HG03060 (cell line): ENCODE measurements at regions not wholly inside any gene's neighbourhood (a gene's known extent, or its start where the extent isn't known, plus 50 kb on each side); places are given as distances from the start of the nearest gene placed in this dataset.
"Not testable (repeated sequence)": the region's sequence is repeated elsewhere in the genome, so short reads cannot be mapped to it uniquely, and the experiment has no call there.

Experiments used
- ATAC-seq: cut with Tn5 transposase; IDR thresholded peaks from one replicate; pipeline ENCODE4 v1.9.1; 2021; ENCODE audit warnings: low read depth, moderate number of reproducible peaks; ENCODE audit not compliant: unreplicated experiment

GRCh38 chr9:96157675-96158074 lies 144.3 kb downstream of the HSD17B3 start:
- ATAC-seq = no peak

DNA sequence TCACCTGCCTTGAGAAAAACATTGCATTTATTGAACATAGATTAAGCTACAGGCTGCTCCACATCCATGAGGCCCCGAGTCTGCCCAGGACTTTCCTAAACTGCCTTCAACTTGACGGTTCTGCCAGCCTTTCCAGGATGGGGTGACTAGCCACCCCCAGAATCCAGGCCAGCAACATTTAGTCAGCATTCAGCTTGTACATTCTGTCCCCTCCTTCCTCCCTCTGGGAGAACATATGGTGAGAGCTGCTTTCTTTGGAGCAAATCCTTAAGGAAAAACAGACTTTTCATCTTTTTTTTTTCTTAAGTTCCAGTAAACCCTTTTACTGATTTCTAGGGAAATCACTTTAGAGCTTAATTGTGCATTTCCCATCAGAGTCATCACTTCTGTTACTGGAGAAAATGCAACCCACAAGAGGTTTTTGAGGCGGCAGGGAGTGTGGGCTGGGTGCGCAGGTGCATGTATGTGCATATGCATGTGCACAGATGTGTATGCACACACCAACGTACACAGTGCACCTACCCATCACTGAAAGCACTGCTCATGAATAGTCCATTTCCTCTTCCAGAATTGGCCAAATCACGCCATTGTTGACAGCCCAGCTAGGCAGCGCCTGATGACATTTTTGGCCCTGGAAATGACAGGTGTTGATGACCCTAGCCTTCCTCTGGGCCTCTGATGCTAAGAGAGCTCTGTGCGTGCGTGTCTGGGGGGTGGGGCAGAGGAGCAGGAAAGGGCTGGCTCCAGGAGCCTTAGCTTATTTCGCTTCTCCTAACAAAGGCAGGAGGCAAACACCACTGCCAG lies 145.6 kb downstream of the HSD17B3 start:
- no peak for ATAC-seq

- ATAC-seq = no peak
Observed at GRCh38 chr9:96154081-96154480, 147.9 kb downstream of the HSD17B3 start.

DNA sequence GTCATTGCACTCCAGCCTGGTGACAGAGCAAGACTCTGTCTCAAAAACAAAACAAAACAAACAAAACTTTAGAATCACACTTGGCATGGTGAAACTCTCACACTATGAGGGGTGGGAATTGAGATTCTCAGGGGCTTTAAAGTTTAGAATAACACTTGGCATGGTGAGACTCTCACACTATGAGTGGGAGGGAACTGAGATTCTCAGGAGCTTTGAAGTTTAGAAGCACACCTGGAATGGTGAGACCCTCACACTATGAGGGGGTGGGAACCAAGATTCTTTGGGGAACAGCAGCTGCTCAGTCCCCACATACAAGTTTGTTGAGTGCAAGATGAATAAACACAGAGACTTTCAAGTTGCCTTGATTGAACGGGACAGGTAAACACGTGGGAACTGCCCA lies 149.4 kb downstream of the HSD17B3 start:
- ATAC-seq = no peak

GRCh38 chr9:96150324-96151227 lies 151.4 kb downstream of the HSD17B3 start:
- ATAC-seq = peak; percentile 90

GRCh38 chr9:96149533-96150280 lies 152.3 kb downstream of the HSD17B3 start:
- peak; percentile 24 for ATAC-seq

DNA sequence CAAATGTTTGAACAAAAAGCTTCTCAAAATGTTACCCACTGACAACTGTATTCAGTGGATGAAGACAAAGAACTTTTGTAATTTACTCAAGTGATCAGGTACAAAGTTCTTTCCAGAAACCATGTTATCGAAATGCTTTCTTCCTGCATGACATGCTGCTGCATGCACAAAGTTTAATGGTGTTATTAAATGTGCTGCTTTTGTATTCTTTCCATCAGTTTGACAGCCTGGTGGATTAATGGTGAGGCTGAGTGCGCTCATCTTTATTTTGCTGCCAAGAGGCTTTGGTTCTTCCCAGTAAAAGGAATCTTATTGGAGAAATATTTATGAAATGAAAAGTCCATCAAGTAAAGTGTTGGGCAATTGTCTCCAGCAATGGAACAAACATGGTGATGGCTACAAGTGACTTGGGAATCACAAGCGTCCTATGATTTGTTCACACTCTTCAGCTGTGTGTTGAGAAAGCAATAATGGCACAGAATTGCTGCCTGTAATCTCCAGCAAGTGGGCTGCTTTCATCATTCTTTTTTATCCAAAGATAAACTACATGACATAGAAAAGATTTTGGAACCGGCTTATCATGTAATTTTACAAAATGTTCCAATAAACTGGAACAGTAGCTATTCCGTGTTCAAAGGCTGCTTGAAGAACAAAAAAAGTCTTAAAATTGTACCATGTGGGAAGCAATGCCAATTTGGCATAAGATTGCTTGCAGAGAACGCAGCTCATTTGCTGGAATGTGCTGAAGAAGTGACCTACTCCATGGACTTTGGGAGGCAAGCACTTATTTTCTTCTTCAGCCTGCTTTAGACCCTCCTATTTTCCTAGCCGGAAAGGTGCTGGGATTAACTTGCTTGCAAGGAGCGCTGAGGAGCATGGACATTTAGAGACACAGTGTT lies 153.1 kb downstream of the HSD17B3 start:
- no peak for ATAC-seq

- not testable (repeated sequence) for ATAC-seq
Observed at GRCh38 chr9:96147029-96147428, 154.9 kb downstream of the HSD17B3 start.

GRCh38 chr9:96141666-96142065 lies 160.3 kb downstream of the HSD17B3 start:
- ATAC-seq = no peak

- no peak for ATAC-seq
Observed at GRCh38 chr9:96141128-96141474, 160.9 kb downstream of the HSD17B3 start.

GRCh38 chr9:96140296-96141127 lies 161.5 kb downstream of the HSD17B3 start:
- ATAC-seq = no peak

DNA sequence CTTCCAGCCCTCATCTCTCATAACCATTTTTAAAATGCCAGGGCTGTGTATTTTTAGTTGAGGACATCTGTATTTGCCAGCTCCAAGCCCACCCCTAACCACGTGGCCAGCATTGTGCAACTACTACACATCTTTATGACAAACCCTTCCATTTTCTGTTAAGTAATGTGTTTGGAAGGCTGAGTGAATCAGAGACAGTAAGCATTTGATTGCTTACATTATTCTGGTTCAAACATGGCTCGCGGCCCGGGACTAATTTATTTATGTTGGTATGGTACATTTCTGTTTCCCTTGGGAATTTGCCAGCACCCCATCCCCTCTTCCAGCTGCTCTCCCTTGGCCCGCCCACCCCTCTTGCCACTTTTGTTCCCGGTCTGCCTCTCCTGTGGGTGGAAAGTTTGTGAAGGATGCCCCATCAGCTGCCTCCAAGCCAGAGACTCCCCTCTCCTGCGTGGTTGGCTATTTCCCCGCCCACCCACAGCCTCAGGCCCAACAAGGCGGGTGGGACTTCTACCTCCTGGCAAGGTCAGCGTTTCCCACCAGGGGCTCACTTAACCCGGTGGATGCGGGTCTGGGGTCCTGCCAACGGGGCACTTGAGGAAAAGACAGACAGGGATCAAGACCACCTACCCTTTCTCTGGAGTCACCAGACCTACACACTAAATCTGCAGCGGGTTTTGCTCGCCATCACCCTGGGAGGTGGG lies 162.2 kb downstream of the HSD17B3 start:
- no peak for ATAC-seq

DNA sequence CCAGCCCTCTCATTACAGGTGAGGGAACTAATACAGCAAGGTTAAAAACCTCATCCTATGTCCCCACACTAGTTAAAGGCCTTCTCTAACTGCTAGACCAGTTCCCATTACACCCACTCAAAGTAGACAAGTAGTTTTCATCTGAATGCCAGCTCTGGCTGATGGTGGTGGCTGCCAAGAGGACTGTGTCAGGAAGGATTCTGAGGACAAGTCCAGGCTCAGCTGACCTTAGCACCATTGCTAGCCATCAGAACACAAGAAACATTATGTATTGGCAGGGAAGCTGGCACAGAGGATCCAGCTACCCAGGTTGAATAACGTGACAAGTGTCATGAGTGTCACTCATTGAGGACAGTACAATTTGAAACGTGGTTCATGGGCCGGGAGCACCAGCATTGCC lies 163.4 kb downstream of the HSD17B3 start:
- ATAC-seq = no peak

DNA sequence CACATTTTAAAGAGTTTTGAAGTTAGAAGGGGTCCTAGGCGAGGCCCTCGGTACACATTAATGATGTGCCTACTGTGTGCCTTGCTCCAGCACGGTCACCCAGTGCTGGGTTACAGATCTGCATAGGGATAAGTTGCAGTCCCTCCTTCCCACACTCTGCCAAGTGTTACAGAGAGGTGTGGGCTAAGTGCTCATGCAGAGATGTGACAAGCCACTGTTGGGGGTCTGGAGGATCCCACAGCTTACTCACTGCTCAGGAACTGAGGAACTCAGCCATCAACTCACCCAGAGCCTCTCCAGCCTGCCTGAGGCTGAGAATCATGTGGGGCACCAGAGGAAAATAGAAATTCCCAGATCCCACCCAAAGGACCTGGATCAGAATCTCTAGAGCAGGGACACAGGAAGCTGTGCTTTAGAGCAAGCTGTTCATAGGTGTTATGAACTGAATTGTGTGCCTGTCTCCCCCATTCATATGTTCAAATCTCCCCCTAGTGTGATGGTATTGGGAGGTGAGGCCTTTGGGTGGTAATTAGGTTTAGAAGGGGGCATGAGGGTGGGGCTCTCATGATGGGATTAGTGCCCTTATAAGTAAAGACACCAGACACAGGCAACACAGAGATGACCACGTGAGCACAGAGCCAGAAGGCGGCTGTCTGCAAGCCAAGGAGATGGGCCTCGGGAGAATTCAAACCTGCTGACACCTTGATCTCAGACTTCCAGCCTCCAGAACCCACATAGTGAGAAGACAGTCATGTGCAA lies 164.1 kb downstream of the HSD17B3 start:
- ATAC-seq = peak; percentile 7

DNA sequence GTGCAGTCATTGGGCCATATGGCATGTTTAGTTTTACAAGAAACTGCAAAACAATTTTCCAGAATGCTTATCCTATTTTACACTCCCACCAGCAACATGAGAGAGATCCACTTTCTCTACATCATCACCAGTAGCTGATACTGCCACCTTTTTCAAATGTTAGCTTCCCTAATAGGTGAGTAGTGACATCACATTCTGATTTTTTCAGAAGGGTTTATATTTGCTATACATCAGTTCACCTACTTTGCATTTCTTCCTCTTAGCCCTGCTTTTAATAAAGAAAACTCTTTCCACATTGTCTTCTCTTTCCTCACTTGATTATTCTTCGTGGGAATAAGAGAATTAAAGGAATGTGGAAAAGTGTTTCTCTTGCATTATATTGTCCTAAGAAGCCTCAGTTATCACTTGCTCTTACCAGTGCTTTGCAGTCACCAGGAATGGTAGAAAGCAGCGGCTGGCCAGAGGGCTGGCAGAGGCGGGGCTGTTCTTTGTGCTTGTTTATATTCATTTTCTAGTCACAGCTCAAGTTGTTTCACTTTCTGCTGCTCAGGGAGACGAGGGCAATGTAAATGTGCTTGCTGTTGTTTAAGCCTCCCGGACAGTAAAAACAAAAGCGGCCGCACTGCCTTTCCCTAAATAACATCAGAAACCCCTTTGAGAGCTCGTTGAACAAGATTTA lies 164.8 kb downstream of the HSD17B3 start:
- peak; percentile 77 for ATAC-seq

GRCh38 chr9:96135753-96136290 lies 166.2 kb downstream of the HSD17B3 start:
- no peak for ATAC-seq
